Fibroblast of skin of right biceps (primary cell): ENCODE measurements at regions not wholly inside any gene's neighbourhood (a gene's known extent, or its start where the extent isn't known, plus 50 kb on each side); places are given as distances from the start of the nearest gene placed in this dataset.

Experiments
- DNase-seq: peaks from one replicate; pipeline ENCODE4 v3.0.0-alpha.2; 2013

DNA sequence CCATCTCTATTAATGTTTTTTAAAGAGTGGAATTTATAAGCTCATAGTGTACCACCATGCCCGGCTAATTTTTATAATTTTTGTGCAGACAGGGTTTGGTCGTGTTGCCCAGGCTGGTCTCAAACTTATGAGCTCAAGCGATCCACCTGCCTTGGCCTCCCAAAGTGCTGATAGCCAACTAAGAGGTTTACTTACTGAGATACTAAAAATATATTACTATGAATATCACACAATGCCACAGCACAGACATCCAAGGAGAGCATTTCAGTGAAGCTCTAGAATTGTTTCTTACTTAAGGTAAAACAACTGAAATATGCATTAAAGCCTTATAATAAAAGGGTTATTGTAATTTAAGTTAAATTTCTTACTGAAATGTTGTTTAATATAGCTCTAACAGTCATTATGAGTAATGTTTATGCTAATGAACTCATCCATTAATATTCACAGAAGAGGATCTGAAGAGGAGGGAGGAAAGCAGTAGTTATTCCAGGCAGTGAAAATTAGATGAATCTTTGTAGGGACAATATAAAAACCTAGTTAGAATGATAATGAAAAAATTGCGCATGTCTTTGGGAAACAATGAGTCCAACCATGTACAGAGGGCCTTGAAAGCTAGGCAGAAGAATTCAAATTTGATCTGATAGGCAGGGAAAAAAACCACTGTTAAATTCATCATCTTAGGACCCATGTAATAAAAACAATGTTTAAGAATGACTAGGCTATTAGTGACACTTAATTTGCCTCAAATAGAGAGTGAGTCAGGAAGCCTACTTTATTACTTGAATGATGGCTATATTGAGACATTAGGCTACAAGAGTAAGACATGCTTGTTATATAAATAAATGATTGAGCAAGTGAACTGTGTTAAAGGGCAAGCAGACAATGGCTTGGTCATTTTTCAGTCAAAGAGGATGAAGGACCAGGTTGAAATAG is 99.2 kb downstream of the SLC41A2 start:
- DNase-seq, result peak; percentile 86

DNA sequence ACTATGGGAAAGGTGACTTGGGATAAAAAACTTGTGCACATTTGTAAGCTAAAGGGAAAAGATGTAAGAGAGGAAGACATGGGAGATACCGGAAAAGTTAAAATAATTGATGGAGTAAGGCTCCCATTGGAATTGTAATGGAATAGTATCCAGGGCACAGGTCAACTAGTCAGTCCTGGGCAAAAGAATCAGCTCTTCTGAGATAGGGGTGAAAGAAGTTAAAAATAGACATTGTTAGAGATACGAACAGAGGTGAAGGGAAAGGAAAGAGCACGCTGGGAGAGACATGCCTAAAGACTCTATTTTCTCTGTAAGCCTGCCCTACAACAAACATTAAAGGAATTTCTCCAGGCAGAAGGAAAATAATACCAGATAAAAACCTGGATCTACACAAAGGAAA is 101.6 kb downstream of the SLC41A2 start:
- no peak for DNase-seq

DNA sequence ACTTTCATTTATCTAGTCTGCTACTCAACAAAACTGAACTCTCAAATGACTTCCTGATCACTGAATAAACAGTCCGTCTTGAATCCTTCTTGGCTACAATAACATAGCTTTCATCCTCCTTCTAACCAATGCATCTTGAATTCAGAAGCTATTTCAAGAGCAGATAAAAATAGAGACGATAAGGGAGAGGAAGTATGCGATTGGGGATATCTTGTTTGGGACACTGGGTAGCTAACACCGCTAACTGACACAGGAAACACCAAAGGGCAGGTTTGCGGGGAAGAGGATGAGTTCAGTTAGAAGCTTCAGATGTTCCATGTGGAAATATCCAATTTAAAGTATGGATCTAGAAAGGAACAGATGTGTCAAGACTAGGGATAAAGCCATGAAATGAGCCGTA is 102.5 kb downstream of the SLC41A2 start:
- DNase-seq, result no peak

DNA sequence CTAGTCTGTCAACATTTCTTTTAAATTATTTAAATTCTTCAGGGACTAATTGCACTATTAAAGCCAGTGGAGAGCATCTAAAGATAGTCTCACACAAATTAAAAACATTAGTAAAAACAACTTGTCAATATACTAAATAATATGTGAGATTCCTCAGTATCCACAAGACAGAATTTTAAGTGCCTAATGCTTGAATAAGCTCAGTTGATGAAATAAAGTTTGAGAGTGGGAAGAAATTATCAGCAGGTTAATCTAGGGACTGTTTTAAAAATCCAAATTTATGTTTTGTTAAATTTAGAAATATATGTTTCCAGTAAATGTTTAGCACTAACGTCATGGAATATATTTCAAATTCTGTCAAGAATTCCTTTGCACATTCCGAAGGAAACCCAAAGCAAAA is 105.2 kb downstream of the SLC41A2 start:
- peak; percentile 80 for DNase-seq

DNA sequence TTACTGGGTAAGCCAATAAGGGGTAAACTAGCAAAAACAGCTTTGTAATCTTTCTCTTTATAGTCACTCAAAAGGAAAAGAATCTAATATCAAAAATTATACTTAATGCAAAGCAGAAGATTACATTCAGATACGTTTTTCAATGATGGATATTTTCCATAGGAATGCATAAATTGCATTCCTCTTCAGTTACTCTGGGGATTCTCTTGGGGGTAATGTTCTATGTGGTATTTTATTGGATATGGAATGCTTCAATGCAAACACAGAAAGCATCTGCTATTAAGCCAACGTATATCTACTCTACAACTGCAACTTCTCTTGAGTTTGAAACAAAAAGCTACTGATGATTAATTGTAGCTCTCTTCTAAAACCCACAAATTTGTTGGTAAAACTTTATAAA is 106.0 kb downstream of the SLC41A2 start:
- DNase-seq, result peak; percentile 92

DNA sequence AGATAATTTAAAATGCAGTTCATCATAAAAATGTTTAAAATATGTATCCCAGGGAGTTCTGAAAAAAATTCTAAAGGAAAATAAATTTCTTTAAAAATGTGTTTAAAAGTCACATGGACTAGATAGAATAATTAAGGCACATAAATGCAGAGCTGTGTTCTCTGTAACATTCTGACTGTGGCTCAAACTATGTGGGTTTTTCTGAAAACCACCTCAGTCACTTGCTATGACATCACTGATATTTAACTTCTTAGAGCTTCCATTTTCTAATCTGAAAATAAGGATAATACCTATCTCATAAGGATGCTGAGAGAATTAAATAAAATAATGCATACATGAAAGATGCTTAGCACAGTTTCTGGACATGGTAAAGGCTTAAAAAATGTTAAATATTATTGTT is 107.3 kb downstream of the SLC41A2 start:
- DNase-seq, result peak; percentile 62

DNA sequence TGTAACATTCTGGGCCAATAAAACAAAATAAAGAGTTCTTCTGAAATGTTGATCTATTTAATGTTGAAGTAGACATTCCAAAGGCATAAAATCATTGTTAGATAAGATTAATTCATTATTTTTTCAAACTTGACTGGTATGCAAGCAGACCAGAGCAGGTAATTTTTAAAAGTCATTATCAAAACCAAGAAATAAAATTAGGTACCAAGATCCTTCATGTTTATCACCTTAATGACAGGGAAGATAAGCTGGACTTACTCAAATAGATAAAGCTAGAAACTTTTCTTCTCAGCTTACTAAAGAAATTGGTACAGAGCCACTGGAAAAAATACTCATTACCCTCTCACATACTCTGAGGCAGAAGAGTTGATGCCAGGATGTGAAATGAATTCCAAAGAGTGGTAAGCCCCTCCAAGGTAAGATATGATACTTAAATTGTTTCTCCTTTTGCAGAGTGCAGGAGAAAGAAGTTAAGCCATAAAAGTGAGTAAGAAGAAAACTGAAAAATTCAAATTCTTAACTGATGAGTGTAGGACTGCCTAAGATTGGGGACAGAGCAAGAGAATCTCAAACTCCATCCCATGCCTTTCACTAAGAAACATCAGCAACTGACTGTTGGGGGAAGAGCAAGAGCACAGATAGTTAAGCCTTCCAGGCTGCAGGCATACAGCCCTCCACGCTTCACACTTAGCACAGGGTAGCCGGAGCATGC is 111.9 kb downstream of the SLC41A2 start:
- DNase-seq, result peak; percentile 74

DNA sequence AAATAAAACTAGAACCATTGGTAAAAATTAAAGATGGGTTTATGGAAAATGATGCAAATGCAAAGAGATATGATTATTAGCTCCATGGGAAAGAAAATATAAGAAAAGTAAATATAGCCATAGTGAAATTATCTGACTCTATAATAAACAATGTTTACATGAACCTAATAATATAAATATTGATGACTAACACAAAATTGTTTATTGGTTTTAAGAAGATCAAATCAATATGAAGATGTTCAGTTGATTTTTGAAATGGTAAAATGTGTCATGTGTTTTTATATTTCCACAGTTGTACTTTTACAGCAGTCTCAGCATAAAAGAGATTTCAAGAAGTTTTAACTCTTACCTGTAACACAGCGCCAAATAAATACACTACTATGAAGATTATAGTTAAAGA is 114.0 kb downstream of the SLC41A2 start:
- DNase-seq, result no peak

DNA sequence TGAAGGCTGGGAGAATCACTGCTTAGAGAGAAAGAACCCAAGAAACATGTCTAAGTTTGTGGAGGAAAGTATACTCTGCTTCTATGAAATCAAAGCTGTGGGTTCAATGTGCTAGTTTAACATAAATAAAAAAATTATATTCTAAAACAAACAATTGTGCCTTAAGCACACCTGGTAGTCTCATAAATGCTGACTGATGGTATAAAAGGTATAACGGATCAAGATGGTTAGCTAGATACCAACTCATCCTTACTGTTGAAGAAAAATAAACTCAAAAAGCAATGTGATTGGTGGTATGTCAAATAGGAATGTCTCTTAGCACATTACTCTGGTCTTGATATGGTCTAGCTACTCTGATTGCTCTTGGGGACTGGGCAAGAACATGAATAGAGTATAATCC is 117.8 kb downstream of the SLC41A2 start:
- no peak for DNase-seq

DNA sequence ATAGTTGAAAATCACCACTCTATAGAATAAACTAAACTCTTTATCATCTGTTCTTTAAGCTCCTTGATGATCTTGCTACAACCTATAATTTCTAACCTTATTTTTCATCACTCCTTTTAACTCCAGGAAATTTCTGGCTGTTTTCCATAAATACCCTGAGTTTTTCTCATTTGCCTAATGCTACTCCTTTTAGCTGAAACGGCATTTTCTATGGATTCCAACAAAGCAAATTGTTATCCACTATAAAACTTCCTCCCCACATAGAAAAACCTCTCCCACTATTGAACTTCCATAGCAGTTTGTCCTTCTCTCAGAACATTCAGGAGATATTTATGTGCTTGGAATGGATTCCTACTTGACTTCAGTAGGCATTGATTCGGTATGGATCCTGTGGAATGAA is 122.8 kb downstream of the SLC41A2 start:
- no peak for DNase-seq

DNA sequence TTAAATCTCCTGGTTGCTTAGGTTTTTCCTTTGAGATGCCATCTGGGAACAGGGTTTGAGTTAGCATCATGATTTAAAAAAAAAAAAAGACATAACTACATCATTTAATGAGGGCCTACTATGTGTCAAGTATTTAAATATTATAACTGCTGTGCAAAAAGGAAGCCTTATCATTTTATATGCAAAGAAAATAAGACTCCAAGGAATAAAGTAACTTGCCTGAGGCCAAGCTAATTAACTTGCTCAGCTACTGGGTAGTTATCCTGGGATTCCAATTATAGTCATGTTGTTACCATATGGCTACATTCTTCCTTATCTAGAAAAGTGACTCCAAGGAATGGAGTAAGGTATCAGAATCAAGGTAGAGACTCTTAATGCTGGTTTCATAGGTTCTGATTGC is 123.5 kb downstream of the SLC41A2 start:
- DNase-seq, result no peak

DNA sequence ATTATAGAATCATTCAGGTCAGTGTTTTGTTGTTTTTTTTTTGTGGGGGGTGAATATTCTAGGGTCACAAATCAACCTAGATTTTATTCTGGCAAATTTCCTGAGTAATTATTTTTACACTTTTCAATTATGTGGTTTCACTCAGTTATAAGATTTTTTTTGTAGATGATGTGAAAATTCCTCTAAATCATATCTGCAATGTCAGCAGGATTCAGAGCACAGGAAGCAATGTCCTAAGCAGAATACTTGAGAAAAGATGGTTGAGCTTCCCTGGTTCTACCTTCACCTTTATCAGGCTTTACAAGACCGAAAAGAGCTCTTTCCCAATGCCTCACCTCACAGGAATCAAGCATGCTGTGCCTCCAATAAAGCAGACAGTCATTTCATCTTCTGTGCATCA is 124.3 kb downstream of the SLC41A2 start:
- no peak for DNase-seq

DNA sequence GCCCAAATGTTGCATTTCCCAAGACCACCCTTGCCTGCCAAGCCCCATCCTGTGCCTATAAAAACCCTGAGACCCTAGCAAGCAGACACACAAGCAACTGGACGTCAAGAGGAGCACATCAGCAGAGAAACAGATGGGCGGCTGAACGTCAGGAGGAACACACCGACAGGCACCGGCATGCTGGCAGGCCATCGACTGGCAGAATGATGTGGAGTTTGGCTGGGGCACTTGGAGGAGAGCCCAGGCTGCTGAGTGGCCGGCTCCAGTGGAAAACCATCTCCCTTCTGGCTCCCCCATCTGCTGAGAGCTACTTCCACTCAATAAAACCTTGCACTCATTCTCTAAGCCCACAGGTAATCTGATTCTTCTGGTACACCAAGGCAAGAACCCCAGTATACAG is 130.1 kb downstream of the SLC41A2 start:
- DNase-seq, result no peak

DNA sequence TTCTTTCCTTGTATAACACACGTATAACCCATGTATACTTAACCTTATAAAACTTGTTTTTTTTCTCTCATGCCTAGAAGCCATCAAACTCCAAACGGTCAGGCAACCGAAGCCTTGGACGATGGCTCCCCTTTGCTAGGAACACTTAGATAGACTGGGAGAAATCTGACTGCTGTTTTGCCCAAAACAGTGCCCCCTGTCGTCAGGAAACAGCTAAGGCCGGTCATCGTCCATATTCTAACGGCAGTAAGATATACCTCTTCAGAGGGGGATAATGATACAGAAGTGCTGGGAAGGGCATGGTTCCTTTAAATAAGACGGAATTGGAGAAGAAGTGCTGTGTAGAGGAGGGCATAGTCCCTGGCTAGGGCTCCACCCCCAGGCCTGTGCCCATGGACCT is 130.5 kb downstream of the SLC41A2 start:
- DNase-seq, result no peak

DNA sequence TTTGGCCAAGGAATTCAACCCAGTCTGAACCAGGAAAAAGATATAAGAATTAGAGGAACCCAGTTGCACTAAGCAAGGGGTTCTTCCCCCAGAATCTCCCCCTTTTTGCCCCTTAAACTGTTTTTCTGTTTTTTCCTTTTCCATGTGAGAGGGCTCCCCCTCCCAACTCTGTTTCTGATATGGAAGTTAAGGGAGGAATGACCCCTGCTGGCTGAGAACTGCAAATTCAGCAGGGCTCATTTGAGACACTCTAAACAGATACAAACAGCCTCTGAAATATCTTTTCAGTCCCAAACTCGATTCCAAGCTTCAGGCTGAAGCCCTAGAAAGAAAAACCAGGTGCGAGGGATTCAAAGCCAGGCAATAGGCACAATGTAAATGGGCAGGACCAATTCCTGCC is 132.7 kb downstream of the SLC41A2 start:
- DNase-seq, result no peak

DNA sequence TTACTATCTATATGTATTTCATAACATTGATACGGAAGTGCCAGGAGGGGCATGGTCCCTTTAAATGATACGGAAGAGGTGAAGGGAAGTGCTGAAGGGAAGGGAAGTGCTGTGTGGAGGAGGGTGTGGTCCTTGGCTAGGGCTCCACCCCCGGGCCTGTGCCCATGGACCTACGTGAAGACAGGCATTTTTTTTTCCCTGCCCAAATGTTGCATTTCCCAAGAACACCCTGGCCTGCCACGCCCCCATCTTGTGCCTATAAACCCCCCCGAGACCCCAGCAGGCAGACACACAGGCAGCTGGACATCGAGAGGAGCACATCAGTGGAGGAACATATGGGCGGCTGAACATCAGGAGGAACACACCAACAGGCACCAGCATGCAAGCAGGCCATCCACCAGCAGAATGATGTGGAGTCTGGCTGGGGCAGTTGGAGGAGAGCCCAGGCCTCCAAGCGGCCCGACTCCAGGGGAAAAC is 134.1 kb downstream of the SLC41A2 start:
- DNase-seq, result no peak

DNA sequence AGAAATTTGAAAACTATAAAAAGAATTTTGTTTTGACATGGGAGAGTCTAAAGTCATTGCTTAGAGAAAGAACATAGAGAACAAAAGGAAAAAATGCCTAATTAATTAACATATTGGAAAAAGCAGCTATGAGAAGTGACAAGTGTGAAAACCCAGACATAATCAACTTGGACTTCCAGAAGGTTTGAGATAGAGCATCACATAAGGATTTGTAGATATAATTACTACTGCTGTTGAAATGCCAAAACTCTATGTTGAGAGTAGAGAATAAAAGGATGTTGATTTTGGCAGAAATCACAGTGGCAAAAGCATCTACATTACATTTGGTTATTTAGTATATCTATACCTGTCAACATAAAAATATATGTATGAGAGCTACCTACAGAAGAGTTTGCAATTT is 135.1 kb downstream of the SLC41A2 start:
- DNase-seq, result no peak

DNA sequence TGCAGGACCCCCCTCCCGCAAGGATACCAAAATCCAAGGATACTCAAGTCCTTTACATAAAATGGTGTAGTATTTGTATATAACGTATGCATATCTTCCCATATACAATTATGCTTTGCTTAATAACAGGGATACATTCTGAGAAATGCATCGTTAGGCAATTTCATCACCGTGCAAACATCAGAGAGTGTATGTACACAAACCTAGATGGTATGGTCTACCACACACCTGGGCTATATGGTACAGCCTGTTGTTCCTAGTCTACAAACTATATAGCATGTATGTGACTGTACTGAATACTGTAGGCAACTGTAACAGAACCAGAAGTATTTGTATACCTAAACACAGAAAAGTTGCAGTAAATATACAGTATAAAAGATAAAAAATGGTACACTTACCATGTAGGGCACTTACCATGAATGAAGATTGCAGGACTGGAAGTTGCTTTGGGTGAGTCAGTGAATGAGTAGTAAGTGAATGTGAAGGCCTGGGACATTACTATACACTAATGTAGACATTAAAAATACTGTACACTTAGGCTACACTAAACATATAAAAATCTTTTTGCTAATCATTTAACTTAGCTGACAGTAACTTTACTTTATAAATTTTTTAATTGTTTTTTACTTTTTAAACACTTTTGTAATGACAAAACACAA is 141.1 kb downstream of the SLC41A2 start:
- peak; percentile 16 for DNase-seq

DNA sequence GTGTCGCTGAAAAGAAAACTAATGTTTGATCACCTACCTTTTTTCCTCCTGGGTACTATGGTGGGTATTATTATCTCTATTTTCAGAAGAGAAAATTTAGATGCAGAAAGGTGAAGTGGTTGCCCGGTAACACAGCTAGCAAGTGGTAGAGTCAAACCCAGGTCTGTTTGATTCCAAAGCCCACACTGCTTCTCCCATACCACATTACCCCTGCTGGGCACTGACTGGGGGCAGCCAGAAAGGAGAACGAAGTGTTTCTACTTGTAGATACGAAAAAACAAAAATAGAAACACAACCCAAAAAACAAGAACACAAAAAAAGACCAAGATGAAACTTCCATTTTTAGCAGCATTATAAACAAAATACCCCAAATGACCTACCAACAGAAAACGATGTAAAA is 142.2 kb downstream of the SLC41A2 start:
- DNase-seq, result no peak

DNA sequence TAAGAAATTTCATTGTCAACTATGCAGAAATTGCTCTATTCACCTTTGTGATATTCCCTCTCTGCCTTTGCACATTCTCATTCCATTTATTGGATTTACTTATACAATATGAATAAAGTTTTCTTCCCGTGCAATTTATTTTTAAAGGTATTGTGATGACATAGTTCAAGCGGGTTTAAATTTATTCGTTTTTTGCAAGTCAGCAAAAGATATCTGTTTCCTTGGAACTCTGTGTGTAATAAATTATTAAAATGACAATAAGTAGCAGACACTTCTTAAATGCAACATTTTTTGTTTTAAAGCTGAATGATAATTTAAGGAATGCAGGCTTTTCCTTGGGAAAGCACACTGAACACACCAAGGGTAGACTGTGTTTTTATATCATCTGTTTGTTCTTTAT is 143.1 kb downstream of the SLC41A2 start:
- DNase-seq, result no peak
